Hepatocyte (in vitro differentiated cells): ENCODE measurements at regions not wholly inside any gene's neighbourhood (a gene's known extent, or its start where the extent isn't known, plus 50 kb on each side); places are given as distances from the start of the nearest gene placed in this dataset.

Experiments
- DNase-seq: peaks from one replicate; pipeline ENCODE4 v3.0.0-alpha.2; 2016; ENCODE audit warnings: low spot score
- H2AFZ ChIP-seq: fragments of 200-600 bp; sonication (generic); 2 replicates; pipeline ENCODE4 v1.6.0; 2016; ENCODE audit warnings: antibody characterized with exemption, mild to moderate bottlenecking
- H3K27ac ChIP-seq: fragments of 200-600 bp; sonication (generic); 2 replicates; pipeline ENCODE4 v1.5.1; 2016; ENCODE audit warnings: mild to moderate bottlenecking
- H3K27me3 ChIP-seq: fragments of 200-600 bp; sonication (generic); 2 replicates; pipeline ENCODE4 v1.6.1; 2016
- H3K36me3 ChIP-seq: fragments of 200-600 bp; sonication (generic); replicated peaks from 2 replicates; pipeline ENCODE4 v1.5.1; 2016; ENCODE audit warnings: low read depth; ENCODE audit not compliant: insufficient read depth
- H3K4me1 ChIP-seq: fragments of 200-600 bp; sonication (generic); 2 replicates; pipeline ENCODE4 v1.5.1; 2016; ENCODE audit warnings: mild to moderate bottlenecking, moderate library complexity; ENCODE audit not compliant: insufficient read depth
- H3K4me2 ChIP-seq: fragments of 200-600 bp; sonication (generic); 2 replicates; pipeline ENCODE4 v1.6.0; 2016
- H3K4me3 ChIP-seq: fragments of 200-600 bp; sonication (generic); 2 replicates; pipeline ENCODE4 v1.5.1; 2016; ENCODE audit warnings: mild to moderate bottlenecking
- H3K79me2 ChIP-seq: fragments of 200-600 bp; sonication (generic); 2 replicates; pipeline ENCODE4 v1.6.0; 2017; ENCODE audit warnings: mild to moderate bottlenecking
- H3K9me2 ChIP-seq: fragments of 200-600 bp; sonication (generic); replicated peaks from 2 replicates; pipeline ENCODE4 v1.6.0; 2017; ENCODE audit warnings: mild to moderate bottlenecking; ENCODE audit not compliant: insufficient read depth
- H3K9me3 ChIP-seq: fragments of 200-600 bp; sonication (generic); 2 replicates; pipeline ENCODE4 v1.5.1; 2016; ENCODE audit warnings: low read depth, mild to moderate bottlenecking
- H4K20me1 ChIP-seq: fragments of 200-600 bp; sonication (generic); 2 replicates; pipeline ENCODE4 v1.6.0; 2016; ENCODE audit warnings: mild to moderate bottlenecking; ENCODE audit not compliant: insufficient read depth, poor library complexity, severe bottlenecking
- EZH2 ChIP-seq: fragments of 200-600 bp; sonication (generic); IDR thresholded peaks from 2 replicates; pipeline ENCODE4 v1.6.1; 2016; ENCODE audit warnings: antibody characterized with exemption, mild to moderate bottlenecking, borderline replicate concordance
- EZH2phosphoT487 ChIP-seq: fragments of 200-600 bp; sonication (generic); IDR thresholded peaks from one replicate; pipeline ENCODE4 v1.6.1; 2018; ENCODE audit warnings: antibody characterized with exemption, mild to moderate bottlenecking, low read depth, moderate library complexity; ENCODE audit not compliant: unreplicated experiment, severe bottlenecking
- WGBS: methylation state at CpG from one replicate; pipeline ENCODE4 v1.1.6; 2016; ENCODE audit warnings: low lambda C conversion rate; ENCODE audit errors: missing lambda C conversion rate; 5-methylcytosine and 5-hydroxymethylcytosine counted together
- TF ChIP-seq, protein P1 (sequence below): fragments of 200-600 bp; sonication (generic); IDR thresholded peaks from 2 replicates; pipeline ENCODE4 v1.5.1; 2016; ENCODE audit warnings: antibody characterized with exemption, mild to moderate bottlenecking; ENCODE audit not compliant: poor library complexity

DNA sequence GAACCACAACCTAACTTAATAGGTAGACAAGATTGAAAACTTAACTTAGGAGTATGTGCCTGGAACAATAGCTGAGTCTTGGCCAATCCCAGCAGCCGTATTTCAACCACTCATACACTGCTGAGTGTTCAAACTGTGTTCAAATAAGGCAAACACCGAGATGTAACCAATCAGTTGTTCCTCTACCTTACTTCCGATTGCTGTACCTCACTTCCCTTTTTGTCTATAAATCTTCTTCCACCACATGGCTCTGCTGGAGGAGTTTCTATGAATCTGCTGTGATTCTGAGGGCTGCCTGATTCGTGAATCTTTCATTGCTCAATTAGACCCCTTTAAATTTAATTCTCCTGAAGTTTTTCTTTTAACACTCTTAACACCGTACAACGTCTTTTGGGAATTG, 108.0 kb downstream of the ANAPC4 start:
- no peak for DNase-seq
- H3K4me2 ChIP-seq, result no peak overlapping the region
- TF ChIP-seq EZH2phosphoT487, result no peak
- no peaks in the 10 kb centered on the region for H3K36me3 ChIP-seq
- H3K27ac ChIP-seq, result no peak overlapping the region
- H3K4me1 ChIP-seq, result no peaks in the 10 kb centered on the region
- H3K4me3 ChIP-seq, result no peak overlapping the region
- H3K9me2 ChIP-seq, result no peaks in the 10 kb centered on the region
- H4K20me1 ChIP-seq, result no peaks in the 10 kb centered on the region
- H3K9me3 ChIP-seq, result no peaks in the 10 kb centered on the region
- no peaks in the 10 kb centered on the region for H3K27me3 ChIP-seq
- WGBS, result 90% methylated on average over 6 of the region's 6 CpGs
- H3K79me2 ChIP-seq, result no peaks in the 10 kb centered on the region
- H2AFZ ChIP-seq, result no peak overlapping the region

DNA sequence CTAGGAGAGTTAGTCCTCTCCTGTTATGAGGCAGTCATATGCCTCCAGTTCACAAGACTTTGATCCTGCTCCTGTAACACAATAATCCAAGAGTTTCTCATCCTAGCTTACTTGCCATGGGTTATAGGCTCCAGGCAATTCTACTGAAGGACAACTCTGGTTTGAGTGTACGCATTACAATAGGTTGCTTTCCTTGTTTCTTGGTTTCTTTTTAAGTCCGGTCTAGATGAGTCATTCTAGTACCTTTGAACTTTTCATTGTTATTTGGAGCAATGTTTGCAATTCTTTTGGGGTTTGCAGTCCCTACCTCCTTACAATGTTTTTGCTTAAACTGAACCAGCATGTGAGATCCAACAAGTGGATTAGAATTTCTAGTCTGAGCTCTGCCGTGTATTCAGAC, 109.1 kb downstream of the ANAPC4 start:
- Histone ChIP-seq H3K79me2 (no peaks in the 10 kb centered on the region), H3K4me1 (no peaks in the 10 kb centered on the region), H3K9me3 (no peaks in the 10 kb centered on the region), H3K27ac (no peak overlapping the region), H3K9me2 (no peaks in the 10 kb centered on the region), H3K4me2 (no peak overlapping the region), H2AFZ (no peak overlapping the region), H3K36me3 (no peaks in the 10 kb centered on the region), H3K27me3 (no peaks in the 10 kb centered on the region), H3K4me3 (no peak overlapping the region), H4K20me1 (no peaks in the 10 kb centered on the region)
- TF ChIP-seq EZH2phosphoT487 (no peak), EZH2 (no peak)
- TF ChIP-seq, protein P1, sequence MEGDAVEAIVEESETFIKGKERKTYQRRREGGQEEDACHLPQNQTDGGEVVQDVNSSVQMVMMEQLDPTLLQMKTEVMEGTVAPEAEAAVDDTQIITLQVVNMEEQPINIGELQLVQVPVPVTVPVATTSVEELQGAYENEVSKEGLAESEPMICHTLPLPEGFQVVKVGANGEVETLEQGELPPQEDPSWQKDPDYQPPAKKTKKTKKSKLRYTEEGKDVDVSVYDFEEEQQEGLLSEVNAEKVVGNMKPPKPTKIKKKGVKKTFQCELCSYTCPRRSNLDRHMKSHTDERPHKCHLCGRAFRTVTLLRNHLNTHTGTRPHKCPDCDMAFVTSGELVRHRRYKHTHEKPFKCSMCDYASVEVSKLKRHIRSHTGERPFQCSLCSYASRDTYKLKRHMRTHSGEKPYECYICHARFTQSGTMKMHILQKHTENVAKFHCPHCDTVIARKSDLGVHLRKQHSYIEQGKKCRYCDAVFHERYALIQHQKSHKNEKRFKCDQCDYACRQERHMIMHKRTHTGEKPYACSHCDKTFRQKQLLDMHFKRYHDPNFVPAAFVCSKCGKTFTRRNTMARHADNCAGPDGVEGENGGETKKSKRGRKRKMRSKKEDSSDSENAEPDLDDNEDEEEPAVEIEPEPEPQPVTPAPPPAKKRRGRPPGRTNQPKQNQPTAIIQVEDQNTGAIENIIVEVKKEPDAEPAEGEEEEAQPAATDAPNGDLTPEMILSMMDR, result no peak
- DNase-seq, result no peak
- 56% methylated on average over 3 of the region's 3 CpGs for WGBS

DNA sequence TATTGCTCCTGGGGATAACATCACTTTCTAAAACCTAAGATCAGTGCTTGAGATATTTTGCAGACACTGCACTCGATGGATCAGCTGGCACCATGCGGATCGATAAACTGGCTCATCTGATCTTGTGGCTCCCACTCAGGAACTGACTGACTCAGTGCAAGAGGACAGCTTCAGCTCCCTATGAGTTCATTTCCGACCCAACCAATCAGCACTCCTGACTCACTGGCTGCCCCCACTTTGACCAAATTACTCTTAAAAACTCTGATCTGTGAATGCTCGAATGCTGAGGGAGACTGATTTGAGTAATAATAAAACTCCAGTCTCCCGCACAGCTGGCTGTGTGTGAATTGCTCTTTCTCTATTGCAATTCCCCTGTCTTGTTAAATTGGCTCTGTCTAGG, 110.1 kb downstream of the ANAPC4 start:
- H3K4me2 ChIP-seq, result no peak overlapping the region
- no peaks in the 10 kb centered on the region for H3K27me3 ChIP-seq
- H4K20me1 ChIP-seq, result no peaks in the 10 kb centered on the region
- H3K4me3 ChIP-seq, result no peak overlapping the region
- no peak overlapping the region for H3K27ac ChIP-seq
- TF ChIP-seq, protein P1, result no peak
- TF ChIP-seq EZH2, result no peak
- no peak for TF ChIP-seq EZH2phosphoT487
- no peaks in the 10 kb centered on the region for H3K79me2 ChIP-seq
- no peak for DNase-seq
- no peaks in the 10 kb centered on the region for H3K9me3 ChIP-seq
- H3K9me2 ChIP-seq, result no peaks in the 10 kb centered on the region
- H3K36me3 ChIP-seq, result no peaks in the 10 kb centered on the region
- 97% methylated on average over 6 of the region's 6 CpGs for WGBS
- H3K4me1 ChIP-seq, result no peaks in the 10 kb centered on the region
- no peak overlapping the region for H2AFZ ChIP-seq

DNA sequence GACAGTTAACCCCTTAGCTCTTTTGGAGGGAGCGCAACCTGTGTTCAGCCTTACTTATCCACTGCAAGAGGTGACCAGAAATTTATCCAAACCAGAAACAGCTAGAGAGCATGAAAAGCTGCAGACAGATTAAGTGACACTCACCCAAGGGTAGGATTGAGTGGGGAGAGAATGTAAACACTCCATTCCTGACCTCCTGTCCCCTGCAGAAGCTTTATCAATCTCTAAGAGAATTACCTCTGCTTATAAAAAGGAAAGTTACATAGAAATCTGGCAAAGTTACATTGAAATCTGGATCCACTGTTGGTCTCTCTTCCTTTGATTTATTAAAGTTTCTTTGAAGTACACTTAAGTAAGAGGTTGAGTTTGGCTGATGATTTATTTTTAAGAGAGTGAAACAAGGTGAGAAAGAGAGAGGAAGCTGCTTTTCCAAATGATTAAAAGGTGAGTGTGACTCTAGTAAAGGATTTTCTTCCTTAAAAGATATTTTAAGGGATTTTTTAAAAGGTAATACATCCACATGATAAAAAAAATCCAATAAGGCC, 112.3 kb downstream of the ANAPC4 start:
- no peaks in the 10 kb centered on the region for H3K79me2 ChIP-seq
- DNase-seq, result no peak
- H3K27me3 ChIP-seq, result no peaks in the 10 kb centered on the region
- no peaks in the 10 kb centered on the region for H3K9me3 ChIP-seq
- H3K9me2 ChIP-seq, result no peaks in the 10 kb centered on the region
- H2AFZ ChIP-seq, result no peak overlapping the region
- no peaks in the 10 kb centered on the region for H3K36me3 ChIP-seq
- no peak for TF ChIP-seq EZH2phosphoT487
- TF ChIP-seq, protein P1, result no peak
- TF ChIP-seq EZH2, result no peak
- no peak overlapping the region for H3K4me2 ChIP-seq
- H3K4me3 ChIP-seq, result no peak overlapping the region
- no peaks in the 10 kb centered on the region for H3K4me1 ChIP-seq
- no peak overlapping the region for H3K27ac ChIP-seq
- H4K20me1 ChIP-seq, result no peaks in the 10 kb centered on the region
- WGBS, result 91% methylated on average over 1 of the region's 1 CpG
